ENCODE measurements at regions not wholly inside any gene's neighbourhood (a gene's known extent, or its start where the extent isn't known, plus 50 kb on each side); places are given as distances from the start of the nearest gene placed in this dataset.

DNA sequence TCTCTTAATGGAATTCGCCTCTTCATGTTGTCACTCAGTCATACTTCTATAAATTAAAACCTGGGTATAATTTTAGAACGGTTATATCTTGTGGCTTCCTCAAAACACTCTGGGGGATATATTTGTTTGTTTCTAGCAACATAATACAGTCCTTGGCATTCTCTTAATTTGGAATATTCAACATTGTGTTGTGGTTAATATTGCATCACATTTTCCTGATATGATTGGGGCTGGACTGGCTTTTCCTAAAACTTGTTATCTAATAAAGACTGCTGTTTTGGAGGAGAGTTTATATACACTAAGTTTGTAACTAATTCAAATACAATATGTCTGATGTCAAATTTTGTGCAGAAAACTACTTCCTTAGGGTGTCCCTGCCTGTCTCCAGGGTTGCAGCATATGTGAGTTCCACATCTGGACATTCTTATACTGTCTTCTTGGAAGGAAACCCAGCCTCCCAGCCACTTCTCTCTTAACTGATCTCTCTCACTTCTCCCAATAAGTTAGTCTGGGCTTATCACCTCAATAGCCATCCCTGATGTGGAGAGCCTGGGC lies 892.6 kb downstream of the MRPL39 start:
- no peaks in the 10 kb centered on the region for H3K36me3 ChIP-seq
- H3K27me3 ChIP-seq, result no peaks in the 10 kb centered on the region
- 0 out of 2 replicates have a peak, but pooled peaks cover 4% of the 10 kb centered on the region for H3K4me1 ChIP-seq
- H3K9me3 ChIP-seq, result no peaks in the 10 kb centered on the region
- TF ChIP-seq, protein P1, sequence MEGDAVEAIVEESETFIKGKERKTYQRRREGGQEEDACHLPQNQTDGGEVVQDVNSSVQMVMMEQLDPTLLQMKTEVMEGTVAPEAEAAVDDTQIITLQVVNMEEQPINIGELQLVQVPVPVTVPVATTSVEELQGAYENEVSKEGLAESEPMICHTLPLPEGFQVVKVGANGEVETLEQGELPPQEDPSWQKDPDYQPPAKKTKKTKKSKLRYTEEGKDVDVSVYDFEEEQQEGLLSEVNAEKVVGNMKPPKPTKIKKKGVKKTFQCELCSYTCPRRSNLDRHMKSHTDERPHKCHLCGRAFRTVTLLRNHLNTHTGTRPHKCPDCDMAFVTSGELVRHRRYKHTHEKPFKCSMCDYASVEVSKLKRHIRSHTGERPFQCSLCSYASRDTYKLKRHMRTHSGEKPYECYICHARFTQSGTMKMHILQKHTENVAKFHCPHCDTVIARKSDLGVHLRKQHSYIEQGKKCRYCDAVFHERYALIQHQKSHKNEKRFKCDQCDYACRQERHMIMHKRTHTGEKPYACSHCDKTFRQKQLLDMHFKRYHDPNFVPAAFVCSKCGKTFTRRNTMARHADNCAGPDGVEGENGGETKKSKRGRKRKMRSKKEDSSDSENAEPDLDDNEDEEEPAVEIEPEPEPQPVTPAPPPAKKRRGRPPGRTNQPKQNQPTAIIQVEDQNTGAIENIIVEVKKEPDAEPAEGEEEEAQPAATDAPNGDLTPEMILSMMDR (IDR thresholded peaks at IDR 0.05; ENCODE audit: low read depth, low read length), result no peak
- DNase-seq, result no peak
- no peak overlapping the region for H3K4me3 ChIP-seq (ENCODE audit: low read depth, low read length)

DNA sequence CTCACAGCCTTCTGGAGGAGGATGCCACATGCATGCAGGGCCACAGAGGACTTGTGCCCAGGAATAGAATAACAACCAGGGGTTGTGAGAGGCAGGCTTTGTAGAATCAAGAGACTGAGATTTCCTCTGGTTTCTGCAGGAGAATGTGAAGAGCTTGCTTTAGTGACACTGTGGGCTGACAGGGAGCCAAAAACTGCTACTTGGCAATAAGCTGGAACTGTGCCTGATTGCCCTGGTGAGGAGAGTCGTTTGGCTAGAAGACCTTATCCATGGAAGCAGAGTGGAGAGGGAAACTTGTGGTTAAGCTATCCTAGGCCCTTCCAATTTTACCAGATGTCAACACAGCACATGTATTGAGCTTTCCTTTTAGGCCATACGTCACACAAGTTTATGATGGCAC lies 902.1 kb downstream of the MRPL39 start:
- Histone ChIP-seq H3K27me3 (no peaks in the 10 kb centered on the region), H3K4me3 (ENCODE audit: low read depth, low read length) (no peak overlapping the region), H3K4me1 (0 out of 2 replicates have a peak, but pooled peaks cover 2% of the 10 kb centered on the region), H3K36me3 (no peaks in the 10 kb centered on the region), H3K9me3 (no peaks in the 10 kb centered on the region)
- TF ChIP-seq, protein P1 (IDR thresholded peaks at IDR 0.05; ENCODE audit: low read depth, low read length), result no peak
- no peak for DNase-seq

DNA sequence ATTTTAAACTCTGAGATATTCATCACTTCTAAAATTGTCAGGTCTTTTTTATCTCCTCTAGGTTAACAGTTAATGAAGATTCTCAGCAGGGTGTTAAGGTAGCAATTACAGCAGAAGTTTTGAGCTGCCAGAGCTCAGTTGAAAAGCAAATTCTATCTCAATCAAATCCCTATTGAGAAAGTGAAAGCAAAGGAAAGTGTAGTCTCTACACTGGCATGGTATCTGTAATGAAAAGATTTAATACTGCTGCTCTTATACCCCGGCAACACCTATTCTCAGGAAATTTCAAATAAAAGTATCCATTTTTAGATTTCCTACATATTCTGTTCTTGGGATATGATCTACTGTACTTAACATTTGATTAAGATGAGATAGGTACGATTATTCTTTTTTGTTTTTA lies 913.5 kb downstream of the MRPL39 start:
- DNase-seq, result no peak
- no peak overlapping the region for H3K4me3 ChIP-seq (ENCODE audit: low read depth, low read length)

DNA sequence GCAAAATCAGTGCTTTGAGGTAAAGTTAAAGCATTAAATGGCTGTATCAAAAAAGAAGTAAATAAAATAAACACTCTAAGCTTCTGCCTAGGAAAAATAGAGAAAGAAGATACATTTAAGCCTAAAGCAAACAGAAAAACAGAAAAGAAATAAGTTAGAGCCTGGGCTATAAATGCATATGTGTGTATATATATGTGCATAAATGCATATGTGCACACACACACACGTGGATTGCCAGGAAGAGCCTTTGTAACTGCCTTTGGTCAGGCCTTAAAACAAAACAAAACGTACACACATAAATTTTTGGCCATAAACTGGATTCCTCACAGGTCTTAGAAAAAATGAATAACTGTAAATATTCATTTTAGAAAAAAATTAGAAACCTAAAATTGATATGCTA lies 925.8 kb downstream of the MRPL39 start:
- DNase-seq, result no peak
- no peak overlapping the region for H3K4me3 ChIP-seq (ENCODE audit: low read depth, low read length)
- TF ChIP-seq, protein P1 (IDR thresholded peaks at IDR 0.05; ENCODE audit: low read depth, low read length), result no peak
- no peaks in the 10 kb centered on the region for H3K36me3 ChIP-seq
- H3K9me3 ChIP-seq, result no peaks in the 10 kb centered on the region
- H3K27me3 ChIP-seq, result no peaks in the 10 kb centered on the region
- peaks cover 4% of the 10 kb centered on the region; the same call in 1 of the 2 replicates for H3K4me1 ChIP-seq

More for the DNA sequence above, 913.5 kb downstream of the MRPL39 start:
- Histone ChIP-seq H3K9me3 (no peaks in the 10 kb centered on the region; the same call in 1 of the 2 replicates), H3K27me3 (no peaks in the 10 kb centered on the region), H3K4me1 (no peaks in the 10 kb centered on the region), H3K36me3 (no peaks in the 10 kb centered on the region)
- TF ChIP-seq, protein P1 (IDR thresholded peaks at IDR 0.05; ENCODE audit: low read depth, low read length), result no peak

DNA sequence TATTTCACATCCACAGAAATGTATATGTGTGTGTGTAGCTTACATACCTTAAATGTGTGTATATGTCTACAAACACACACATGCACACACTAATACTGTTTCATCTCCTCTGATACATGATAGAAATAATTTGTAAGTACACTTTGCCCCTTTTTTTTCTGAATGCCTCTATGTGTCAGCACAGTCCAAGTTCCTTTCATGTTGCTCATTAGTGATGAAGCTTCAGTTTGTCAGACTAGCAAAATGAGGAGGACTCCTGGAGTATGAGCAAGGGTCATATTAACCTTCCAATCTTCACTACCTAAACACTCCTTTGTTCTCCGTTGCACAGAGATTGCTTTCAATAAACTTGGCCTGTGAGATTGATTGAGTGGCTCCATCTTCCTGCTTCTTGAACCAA lies 935.4 kb downstream of the MRPL39 start:
- TF ChIP-seq, protein P1 (IDR thresholded peaks at IDR 0.05; ENCODE audit: low read depth, low read length), result no peak
- Histone ChIP-seq H3K4me3 (ENCODE audit: low read depth, low read length) (no peak overlapping the region), H3K9me3 (no peaks in the 10 kb centered on the region), H3K36me3 (no peaks in the 10 kb centered on the region), H3K4me1 (peaks cover 2% of the 10 kb centered on the region; the same call in 1 of the 2 replicates), H3K27me3 (no peaks in the 10 kb centered on the region)
- no peak for DNase-seq

DNA sequence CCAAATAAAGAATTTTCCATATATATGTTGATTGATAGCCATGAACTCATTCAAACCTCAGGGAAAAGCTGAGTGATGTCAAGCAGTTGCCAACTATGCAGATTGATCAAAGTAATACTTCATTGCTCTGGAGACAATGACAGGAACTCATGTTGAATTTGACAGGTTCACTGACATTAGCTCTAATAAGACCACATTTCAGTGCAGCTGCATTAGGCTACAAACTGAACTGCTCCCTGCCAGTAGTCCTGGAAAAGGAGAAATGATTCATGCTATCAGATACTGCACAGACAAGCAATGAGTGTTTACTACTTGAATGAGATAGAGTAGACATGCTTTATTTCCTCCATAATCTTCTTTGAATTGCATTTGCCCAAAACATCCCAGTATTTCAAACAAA lies 948.4 kb downstream of the MRPL39 start:
- H3K4me1 ChIP-seq, result peaks cover 8% of the 10 kb centered on the region
- H3K36me3 ChIP-seq, result no peaks in the 10 kb centered on the region
- no peaks in the 10 kb centered on the region for H3K9me3 ChIP-seq
- H3K27me3 ChIP-seq, result no peaks in the 10 kb centered on the region
- no peak overlapping the region for H3K4me3 ChIP-seq (ENCODE audit: low read depth, low read length)
- no peak for DNase-seq
- TF ChIP-seq, protein P1 (IDR thresholded peaks at IDR 0.05; ENCODE audit: low read depth, low read length), result no peak
